H1 (cell line): ENCODE measurements at regions not wholly inside any gene's neighbourhood (a gene's known extent, or its start where the extent isn't known, plus 50 kb on each side); places are given as distances from the start of the nearest gene placed in this dataset.

Experiments
- CHD7 ChIP-seq: fragments of 300-600 bp; sonication (generic); IDR thresholded peaks from 2 replicates; pipeline ENCODE4 v1.7.1; 2012; ENCODE audit warnings: low read length, moderate library complexity, mild to moderate bottlenecking, inconsistent platforms; ENCODE audit not compliant: insufficient replicate concordance
- EGR1 ChIP-seq: IDR thresholded peaks from 2 replicates; pipeline ENCODE4 v1.6.1; 2011; ENCODE audit warnings: low read depth, low read length, borderline replicate concordance
- EP300 ChIP-seq, 2 experiments: IDR thresholded peaks; 1 replicate in 1 of 2; 2 replicates in 1 of 2; pipeline ENCODE4 v1.6.1; 2011 to 2012; ENCODE audit warnings: low read depth in 2 of 2, low read length in 2 of 2, mild to moderate bottlenecking in 2 of 2, borderline replicate concordance in 1 of 2, inconsistent platforms in 1 of 2, moderate library complexity in 1 of 2
- MAFK ChIP-seq: IDR thresholded peaks from 2 replicates; pipeline ENCODE4 v1.6.1; 2012; ENCODE audit warnings: low read depth, mild to moderate bottlenecking, improper control_type of control experiment, low read length
- RXRA ChIP-seq: IDR thresholded peaks from 2 replicates; pipeline ENCODE4 v1.6.1; 2011; ENCODE audit warnings: low read depth, mild to moderate bottlenecking, low read length, moderate library complexity; ENCODE audit not compliant: insufficient read depth
- TAF1 ChIP-seq: IDR thresholded peaks from 2 replicates; pipeline ENCODE4 v1.6.1; 2011; ENCODE audit warnings: mild to moderate bottlenecking, low read depth, low read length

GRCh38 chr13:27721681-27722080, 70.6 kb upstream of the GSX1 start (continued):
- no peak for TF ChIP-seq CHD7
- no peak for TF ChIP-seq TAF1
- no peak for TF ChIP-seq RXRA
- TF ChIP-seq MAFK = no peak
- TF ChIP-seq EGR1 = no peak
- no peak for TF ChIP-seq EP300 (IDR thresholded peaks at IDR 0.05; ENCODE audit: borderline replicate concordance in 1 of 2, low read depth in 2 of 2, low read length in 2 of 2)
